22Rv1 (cell line): ENCODE measurements at regions not wholly inside any gene's neighbourhood (a gene's known extent, or its start where the extent isn't known, plus 50 kb on each side); places are given as distances from the start of the nearest gene placed in this dataset.

Experiments used
- H3K27ac ChIP-seq: fragments of 450-650 bp; 2 replicates; pipeline ENCODE4 v1.5.1; 2017
- CTCF ChIP-seq: fragments of 450-650 bp; IDR thresholded peaks from 2 replicates; pipeline ENCODE4 v1.5.1; 2017; ENCODE audit warnings: mild to moderate bottlenecking
- ZFX ChIP-seq: fragments of 450-650 bp; IDR thresholded peaks from 2 replicates; pipeline ENCODE4 v1.6.1; 2017; ENCODE audit warnings: antibody characterized with exemption, borderline replicate concordance

GRCh38 chr2:64751286-64752260 is 97.9 kb upstream of the SERTAD2 start:
- H3K27ac ChIP-seq: peak overlapping the region; percentile 97
- TF ChIP-seq CTCF: peak; percentile 28
- no peak for TF ChIP-seq ZFX

GRCh38 chr2:64753399-64753798 is 99.7 kb upstream of the SERTAD2 start:
- peak overlapping the region; percentile 97; the same call in 1 of the 2 replicates for H3K27ac ChIP-seq
- TF ChIP-seq ZFX (no peak), CTCF (no peak)

GRCh38 chr2:64754570-64754969 is 100.9 kb upstream of the SERTAD2 start:
- H3K27ac ChIP-seq: no peak overlapping the region
- TF ChIP-seq CTCF (no peak), ZFX (no peak)

- no peak overlapping the region for H3K27ac ChIP-seq
- TF ChIP-seq ZFX (no peak), CTCF (no peak)
Observed at GRCh38 chr2:64757126-64757525, 103.4 kb upstream of the SERTAD2 start.

- H3K27ac ChIP-seq: no peak overlapping the region
- TF ChIP-seq ZFX: no peak
- TF ChIP-seq CTCF: no peak
Observed at GRCh38 chr2:64760128-64760527, 106.4 kb upstream of the SERTAD2 start.

- no peak for TF ChIP-seq CTCF
- TF ChIP-seq ZFX: no peak
- no peak overlapping the region for H3K27ac ChIP-seq
Observed at GRCh38 chr2:64762301-64762997, 108.7 kb upstream of the SERTAD2 start.

DNA sequence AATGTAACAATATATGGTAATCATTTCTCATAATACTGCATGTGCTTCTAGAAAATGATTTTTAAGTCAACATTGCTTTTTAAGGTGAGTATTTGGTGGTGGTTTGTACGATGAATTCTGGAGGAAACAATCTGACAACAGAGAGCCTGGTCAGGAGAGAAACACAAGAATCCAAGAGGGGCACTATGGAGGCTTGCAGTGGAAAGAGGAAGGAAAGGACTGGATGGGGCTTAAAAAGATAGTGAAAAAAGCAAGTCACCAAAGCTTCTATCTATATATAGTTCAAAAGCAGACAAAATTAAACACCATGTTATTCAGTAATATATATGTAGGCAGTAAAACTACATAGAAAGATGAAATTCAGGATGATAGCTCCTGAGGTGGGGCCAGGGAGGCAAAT is 109.4 kb upstream of the SERTAD2 start:
- TF ChIP-seq ZFX: no peak
- TF ChIP-seq CTCF: no peak
- no peak overlapping the region for H3K27ac ChIP-seq
